ENCODE measurements at regions not wholly inside any gene's neighbourhood (a gene's known extent, or its start where the extent isn't known, plus 50 kb on each side); places are given as distances from the start of the nearest gene placed in this dataset.

DNA sequence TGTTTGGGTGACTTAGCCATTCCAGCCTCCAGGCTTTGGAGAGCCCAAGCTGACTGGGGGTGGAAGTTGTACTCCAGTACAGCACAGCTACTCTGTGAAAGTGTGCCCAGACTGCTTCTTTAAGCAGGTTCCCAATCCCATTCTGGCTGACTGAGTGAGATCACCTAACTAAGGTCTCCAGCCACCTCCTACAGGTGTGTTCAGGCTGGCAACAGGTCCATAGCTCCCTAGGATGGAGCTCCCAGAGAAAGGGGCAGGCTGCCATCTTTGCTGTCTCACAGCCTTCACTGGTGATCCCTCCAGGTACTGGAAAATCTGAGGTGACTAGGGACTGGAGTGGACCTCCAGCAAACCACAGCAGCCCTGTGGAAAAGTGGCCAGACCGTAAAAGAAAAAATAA lies 445.3 kb upstream of the KCNMB2 start:
- no peak overlapping the region for H3K4me3 ChIP-seq
- no peaks in the 10 kb centered on the region for H3K36me3 ChIP-seq
- H3K27me3 ChIP-seq = no peaks in the 10 kb centered on the region
- H3K9me3 ChIP-seq = no peaks in the 10 kb centered on the region
- WGBS = 100% methylated on average over 1 of the region's 1 CpG
- H3K27ac ChIP-seq = no peak overlapping the region
- no peak for DNase-seq (ENCODE audit: low spot score in 2 of 2)
- no peak for TF ChIP-seq POLR2A (IDR thresholded peaks at IDR 0.05)
- TF ChIP-seq, protein P1, sequence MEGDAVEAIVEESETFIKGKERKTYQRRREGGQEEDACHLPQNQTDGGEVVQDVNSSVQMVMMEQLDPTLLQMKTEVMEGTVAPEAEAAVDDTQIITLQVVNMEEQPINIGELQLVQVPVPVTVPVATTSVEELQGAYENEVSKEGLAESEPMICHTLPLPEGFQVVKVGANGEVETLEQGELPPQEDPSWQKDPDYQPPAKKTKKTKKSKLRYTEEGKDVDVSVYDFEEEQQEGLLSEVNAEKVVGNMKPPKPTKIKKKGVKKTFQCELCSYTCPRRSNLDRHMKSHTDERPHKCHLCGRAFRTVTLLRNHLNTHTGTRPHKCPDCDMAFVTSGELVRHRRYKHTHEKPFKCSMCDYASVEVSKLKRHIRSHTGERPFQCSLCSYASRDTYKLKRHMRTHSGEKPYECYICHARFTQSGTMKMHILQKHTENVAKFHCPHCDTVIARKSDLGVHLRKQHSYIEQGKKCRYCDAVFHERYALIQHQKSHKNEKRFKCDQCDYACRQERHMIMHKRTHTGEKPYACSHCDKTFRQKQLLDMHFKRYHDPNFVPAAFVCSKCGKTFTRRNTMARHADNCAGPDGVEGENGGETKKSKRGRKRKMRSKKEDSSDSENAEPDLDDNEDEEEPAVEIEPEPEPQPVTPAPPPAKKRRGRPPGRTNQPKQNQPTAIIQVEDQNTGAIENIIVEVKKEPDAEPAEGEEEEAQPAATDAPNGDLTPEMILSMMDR (IDR thresholded peaks at IDR 0.05) = no peak
- no peak for TF ChIP-seq POLR2AphosphoS5 (IDR thresholded peaks at IDR 0.05)
- no peak for TF ChIP-seq EP300 (IDR thresholded peaks at IDR 0.05)
- H3K4me1 ChIP-seq = peaks cover 7% of the 10 kb centered on the region

DNA sequence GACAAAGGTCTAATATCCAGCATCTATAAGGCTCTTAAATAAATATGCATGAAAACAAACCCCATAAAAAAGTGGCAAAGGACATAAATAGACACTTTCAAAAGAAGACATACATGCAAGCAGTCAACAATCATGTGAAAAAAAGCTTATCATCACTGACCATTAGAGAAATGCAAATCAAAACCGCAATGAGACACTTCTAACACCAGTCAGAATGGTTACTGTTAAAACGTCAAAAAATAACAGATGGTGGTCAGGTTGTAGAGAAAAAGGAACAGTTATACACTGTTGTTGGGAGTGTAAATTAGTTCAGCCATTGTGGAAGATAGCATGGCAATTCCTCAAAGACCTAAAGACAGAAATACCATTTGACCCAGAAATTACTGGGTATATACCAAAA lies 440.7 kb upstream of the KCNMB2 start:
- Histone ChIP-seq H3K27ac (no peak overlapping the region), H3K4me1 (no peaks in the 10 kb centered on the region), H3K27me3 (no peaks in the 10 kb centered on the region), H3K9me3 (no peaks in the 10 kb centered on the region), H3K4me3 (no peak overlapping the region), H3K36me3 (no peaks in the 10 kb centered on the region)
- no peak for TF ChIP-seq POLR2A (IDR thresholded peaks at IDR 0.05)
- no peak for TF ChIP-seq EP300 (IDR thresholded peaks at IDR 0.05)
- TF ChIP-seq, protein P1 (IDR thresholded peaks at IDR 0.05) = no peak
- TF ChIP-seq POLR2AphosphoS5 (IDR thresholded peaks at IDR 0.05) = no peak
- DNase-seq (ENCODE audit: low spot score in 2 of 2) = no peak
- WGBS = 83% methylated on average over 2 of the region's 2 CpGs

DNA sequence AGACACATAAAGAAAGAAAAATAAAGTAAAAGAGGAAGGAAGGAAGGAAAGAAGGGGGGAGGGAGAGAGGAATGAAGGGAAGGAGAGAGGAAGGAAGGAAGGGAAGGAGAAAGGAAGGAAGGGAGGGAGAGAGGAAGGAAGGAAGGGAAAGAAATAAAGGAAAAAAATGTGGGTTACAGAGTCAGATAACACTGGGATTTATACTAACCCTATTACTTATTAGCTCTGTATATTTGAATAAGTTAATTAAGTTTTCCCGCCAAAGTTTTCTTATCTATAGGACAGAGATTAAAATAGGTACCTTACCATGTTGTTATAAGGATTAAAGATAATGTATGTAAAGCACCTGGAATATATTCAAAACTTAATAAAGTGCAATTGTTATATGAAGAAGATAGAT lies 439.3 kb upstream of the KCNMB2 start:
- Histone ChIP-seq H3K27ac (no peak overlapping the region), H3K4me3 (no peak overlapping the region), H3K4me1 (no peaks in the 10 kb centered on the region), H3K9me3 (no peaks in the 10 kb centered on the region), H3K27me3 (no peaks in the 10 kb centered on the region), H3K36me3 (no peaks in the 10 kb centered on the region)
- DNase-seq (ENCODE audit: low spot score in 2 of 2) = no peak
- 89% methylated on average over 1 of the region's 1 CpG for WGBS
- no peak for TF ChIP-seq POLR2A (IDR thresholded peaks at IDR 0.05)
- no peak for TF ChIP-seq EP300 (IDR thresholded peaks at IDR 0.05)
- TF ChIP-seq, protein P1 (IDR thresholded peaks at IDR 0.05) = no peak
- no peak for TF ChIP-seq POLR2AphosphoS5 (IDR thresholded peaks at IDR 0.05)

DNA sequence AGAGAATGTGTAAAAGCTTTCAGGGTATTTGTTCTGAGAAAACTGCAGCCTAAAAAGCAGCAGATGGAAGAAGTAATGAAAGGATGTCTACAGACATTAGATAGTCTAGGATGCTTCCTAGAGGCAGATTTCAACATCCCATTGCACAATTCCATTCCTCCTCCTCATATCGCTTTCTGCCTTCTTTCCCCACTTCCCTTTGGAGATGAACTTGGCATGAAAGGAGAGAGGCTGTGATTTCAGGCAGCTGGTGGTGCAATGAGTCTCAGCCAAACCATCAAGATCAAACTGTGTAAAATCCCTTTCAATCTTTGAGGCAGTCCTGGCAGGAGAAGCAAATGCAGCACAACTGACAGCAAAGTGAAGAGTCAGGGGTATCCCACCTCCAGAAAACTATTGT lies 438.7 kb upstream of the KCNMB2 start:
- no peaks in the 10 kb centered on the region for H3K9me3 ChIP-seq
- no peak overlapping the region for H3K27ac ChIP-seq
- TF ChIP-seq, protein P1 (IDR thresholded peaks at IDR 0.05) = no peak
- no peak for TF ChIP-seq EP300 (IDR thresholded peaks at IDR 0.05)
- peak in 2 of 3 donors; percentile 44 to 73 for TF ChIP-seq POLR2AphosphoS5 (IDR thresholded peaks at IDR 0.05)
- no peaks in the 10 kb centered on the region for H3K4me1 ChIP-seq
- no peaks in the 10 kb centered on the region for H3K36me3 ChIP-seq
- WGBS = 18% methylated on average over 1 of the region's 1 CpG
- no peak for DNase-seq (ENCODE audit: low spot score in 2 of 2)
- H3K4me3 ChIP-seq = no peak overlapping the region
- H3K27me3 ChIP-seq = no peaks in the 10 kb centered on the region

DNA sequence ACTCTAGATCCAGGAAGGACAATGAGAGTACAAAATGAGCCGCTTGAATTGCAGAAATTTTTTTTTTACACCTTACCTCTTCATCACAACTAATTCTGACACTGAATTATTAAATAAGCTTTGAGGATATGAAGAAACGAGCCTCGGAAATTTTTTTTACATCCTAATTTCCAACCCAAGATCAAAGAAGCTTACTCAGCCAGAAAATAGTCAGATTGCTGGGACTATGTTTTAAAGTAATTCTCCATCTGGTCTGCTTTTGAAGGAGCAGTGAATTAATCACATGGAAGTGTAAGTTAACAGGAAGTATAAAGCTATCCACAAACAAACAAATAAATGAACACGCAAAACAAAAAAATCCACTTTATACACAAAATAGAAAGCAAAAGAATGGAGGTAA lies 437.0 kb upstream of the KCNMB2 start:
- no peak for TF ChIP-seq POLR2AphosphoS5 (IDR thresholded peaks at IDR 0.05)
- TF ChIP-seq, protein P1 (IDR thresholded peaks at IDR 0.05) = no peak
- Histone ChIP-seq H3K4me3 (no peak overlapping the region), H3K27ac (no peak overlapping the region), H3K36me3 (no peaks in the 10 kb centered on the region), H3K27me3 (no peaks in the 10 kb centered on the region), H3K9me3 (no peaks in the 10 kb centered on the region), H3K4me1 (no peaks in the 10 kb centered on the region)
- no peak for DNase-seq (ENCODE audit: low spot score in 2 of 2)
- WGBS = 92% methylated on average over 4 of the region's 4 CpGs
